HG02588 (cell line): ENCODE measurements at regions not wholly inside any gene's neighbourhood (a gene's known extent, or its start where the extent isn't known, plus 50 kb on each side); places are given as distances from the start of the nearest gene placed in this dataset.

Experiments
- ATAC-seq: cut with Tn5 transposase; IDR thresholded peaks from one replicate; pipeline ENCODE4 v1.9.1; 2021; ENCODE audit warnings: mild to moderate bottlenecking, moderate library complexity; ENCODE audit not compliant: unreplicated experiment

DNA sequence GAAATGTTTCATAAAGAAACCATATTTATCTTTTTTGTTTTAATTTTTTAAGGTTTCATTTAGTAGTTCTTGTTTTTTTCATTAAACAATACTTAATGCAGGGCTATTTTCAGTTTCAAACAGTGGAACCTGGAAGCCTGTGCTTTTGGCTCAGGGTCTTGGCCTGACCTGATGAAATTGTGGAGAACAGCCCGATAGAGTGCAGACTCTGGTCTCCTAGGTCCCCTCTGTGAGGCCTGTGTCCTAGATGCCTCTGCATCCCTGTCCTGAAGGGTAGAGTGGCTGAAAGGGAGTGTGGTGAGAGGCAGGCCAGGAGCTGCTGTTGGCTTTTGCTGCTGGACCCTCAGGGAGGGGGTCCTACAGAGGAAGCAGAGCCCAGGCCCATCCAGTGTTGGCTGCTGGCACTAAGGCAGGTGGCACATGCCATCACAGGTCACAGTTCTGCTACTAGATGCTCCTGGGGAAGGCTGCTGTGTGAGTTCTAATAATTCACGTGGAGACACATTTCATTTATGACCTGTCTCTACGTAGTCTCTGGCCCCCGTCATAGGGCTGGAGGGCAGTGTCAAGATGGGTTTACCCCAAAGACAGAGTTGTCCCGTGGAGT is 201.0 kb upstream of the COPS8 start:
- no peak for ATAC-seq

GRCh38 chr2:236886456-236886855 is 199.2 kb upstream of the COPS8 start:
- no peak for ATAC-seq

DNA sequence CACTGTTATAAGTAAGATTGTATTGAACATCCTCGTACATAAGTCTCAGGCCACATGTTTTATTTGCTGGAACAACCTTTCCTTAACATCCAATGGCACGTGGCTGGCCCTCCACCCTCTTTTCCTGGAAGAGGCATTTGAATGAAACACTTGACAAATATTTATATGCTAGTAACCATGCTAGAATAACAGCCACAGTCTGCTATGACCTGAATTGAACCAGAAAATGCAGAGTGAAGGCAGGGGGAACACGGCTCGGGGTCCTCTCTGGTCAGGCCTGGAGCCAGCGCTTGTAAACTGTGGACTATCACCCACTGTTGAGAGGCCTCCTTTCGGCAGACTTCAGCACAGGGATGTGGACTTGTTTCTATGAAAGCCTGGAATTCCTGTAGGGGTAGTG is 198.2 kb upstream of the COPS8 start:
- no peak for ATAC-seq

- no peak for ATAC-seq
Observed at GRCh38 chr2:236887953-236888793, 197.5 kb upstream of the COPS8 start.

- no peak for ATAC-seq
Observed at GRCh38 chr2:236888794-236889780, 196.6 kb upstream of the COPS8 start.

GRCh38 chr2:236889791-236890704 is 195.6 kb upstream of the COPS8 start:
- ATAC-seq, result no peak

GRCh38 chr2:236892721-236893120 is 193.0 kb upstream of the COPS8 start:
- no peak for ATAC-seq

GRCh38 chr2:236894791-236895190 is 190.9 kb upstream of the COPS8 start:
- no peak for ATAC-seq

GRCh38 chr2:236895497-236895896 is 190.2 kb upstream of the COPS8 start:
- no peak for ATAC-seq

- ATAC-seq, result no peak
Observed at GRCh38 chr2:236896688-236897087, 189.0 kb upstream of the COPS8 start.

- ATAC-seq, result no peak
Observed at GRCh38 chr2:236899146-236899545, 186.5 kb upstream of the COPS8 start.

- ATAC-seq, result no peak
Observed at GRCh38 chr2:236899950-236900640, 185.6 kb upstream of the COPS8 start.

GRCh38 chr2:236901956-236902355 is 183.7 kb upstream of the COPS8 start:
- no peak for ATAC-seq

DNA sequence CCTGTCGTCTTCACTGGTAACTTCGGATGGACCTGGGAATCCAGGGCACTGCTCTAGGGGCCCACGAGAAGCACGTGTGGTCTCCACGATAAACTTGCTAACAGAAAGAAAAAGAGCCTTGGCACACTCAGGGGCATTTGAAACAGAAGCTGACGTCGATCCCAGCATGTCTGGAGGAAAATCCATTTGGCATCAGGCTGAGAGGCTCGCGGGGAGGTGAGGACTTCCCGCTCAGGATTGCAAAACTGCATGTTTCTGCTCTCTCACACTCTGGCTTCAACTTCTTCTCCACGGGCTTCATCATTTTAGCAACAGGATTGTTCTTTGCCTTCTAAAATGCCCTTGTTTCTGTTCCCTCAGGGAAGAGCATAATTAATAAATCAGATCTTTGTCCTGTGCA is 181.7 kb upstream of the COPS8 start:
- no peak for ATAC-seq

GRCh38 chr2:236904389-236905263 is 181.1 kb upstream of the COPS8 start:
- ATAC-seq, result no peak

DNA sequence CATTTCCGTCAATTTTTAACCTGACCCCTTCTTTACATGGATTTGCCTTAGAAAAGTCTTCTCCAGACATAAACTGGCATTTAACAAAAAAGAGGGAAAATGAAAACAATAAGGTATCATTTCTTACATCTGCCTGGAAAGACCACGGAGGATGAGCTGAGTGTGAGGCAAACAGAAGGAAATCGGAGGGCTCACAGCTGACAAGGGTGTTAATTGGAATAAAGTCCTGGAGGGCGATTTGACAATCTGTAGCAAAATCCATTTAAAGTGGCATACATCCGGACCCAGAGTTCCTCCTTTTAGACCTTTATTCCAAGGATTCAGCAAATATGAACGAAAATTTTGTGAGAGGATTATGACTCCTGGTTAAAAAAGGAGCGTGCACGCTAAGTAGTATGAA is 179.7 kb upstream of the COPS8 start:
- no peak for ATAC-seq

DNA sequence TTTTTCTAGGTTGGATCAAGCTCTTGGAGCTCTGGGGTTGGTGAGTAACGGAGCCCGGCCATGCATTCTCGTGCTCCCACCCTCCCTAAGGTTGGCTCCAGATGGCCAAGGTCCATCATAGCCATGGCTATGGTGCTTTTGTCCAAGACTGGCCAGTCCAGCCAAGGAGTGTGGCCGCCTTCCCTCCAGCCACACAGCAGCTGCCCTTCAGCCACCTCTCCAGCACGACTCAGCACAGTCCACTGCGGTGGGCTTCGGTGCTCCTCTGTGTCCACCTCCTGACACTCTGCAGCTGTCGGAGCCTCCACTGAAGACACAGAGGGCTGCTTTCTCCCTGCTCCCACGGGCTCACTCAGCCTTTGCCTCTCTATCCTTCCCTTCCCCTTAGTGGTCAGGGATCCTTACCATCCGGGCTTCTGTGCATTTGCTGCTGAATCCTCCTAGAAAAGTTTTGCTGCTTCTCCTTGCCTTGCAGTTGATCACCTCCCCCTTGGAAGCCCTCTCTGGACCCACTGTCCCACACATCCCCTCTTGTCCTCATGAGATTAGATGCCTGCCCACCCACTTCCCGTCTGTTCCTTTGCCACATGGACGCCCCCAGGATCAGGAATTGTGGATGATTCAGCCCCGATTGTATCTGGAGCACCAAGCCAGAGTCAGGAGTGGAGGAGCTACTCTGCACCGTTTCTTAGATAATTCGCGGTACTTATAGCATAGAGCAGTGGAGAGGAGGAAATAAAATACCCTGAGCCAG is 177.1 kb upstream of the COPS8 start:
- ATAC-seq, result no peak

- no peak for ATAC-seq
Observed at GRCh38 chr2:236909193-236909504, 176.5 kb upstream of the COPS8 start.
